ENCODE measurements at regions not wholly inside any gene's neighbourhood (a gene's known extent, or its start where the extent isn't known, plus 50 kb on each side); places are given as distances from the start of the nearest gene placed in this dataset.

- Histone ChIP-seq H3K79me2 (ENCODE audit: insufficient read depth, low read length) (no peaks in the 10 kb centered on the region), H3K27ac (ENCODE audit: extremely low read length, insufficient read depth, low read length) (no peak overlapping the region), H3K4me2 (ENCODE audit: low read depth, low read length) (no peak overlapping the region), H3K36me3 (replicated peaks in 1 of 2; ENCODE audit: control insufficient read depth in 1 of 2, insufficient read depth in 2 of 2, low read length in 2 of 2) (no peaks in the 10 kb centered on the region), H4K20me1 (ENCODE audit: insufficient read depth, low read length) (no peaks in the 10 kb centered on the region), H3K9me3 (ENCODE audit: low read length) (no peaks in the 10 kb centered on the region), H3K9ac (ENCODE audit: insufficient read depth, low read depth, low read length) (no peak overlapping the region), H3K4me1 (ENCODE audit: insufficient read depth, low read length) (no peaks in the 10 kb centered on the region), H2AFZ (ENCODE audit: low read length) (no peak overlapping the region), H3K27me3 (ENCODE audit: control insufficient read depth in 1 of 2, insufficient read depth in 2 of 2, low read length in 2 of 2) (no peaks in the 10 kb centered on the region), H3K4me3 (replicated peaks in 1 of 3; ENCODE audit: insufficient read depth in 1 of 3, low read depth in 2 of 3, low read length in 3 of 3) (no peak overlapping the region)
- WGBS (ENCODE audit: low lambda C conversion rate): 4% methylated on average over 5 of the region's 5 CpGs
- intact Hi-C loops (cut with micrococcal nuclease; ENCODE audit: unreplicated experiment) (no loop called here), in situ Hi-C loops (cut with HindIII; ENCODE audit: extremely low pct_ligation_motif_present, low pct_unique_long_range_greater_than_20kb) (no loop called here)
- no TSS peak for BruUV-seq (replicated peaks)
- FAIRE-seq (no peak), DNase-seq (ENCODE audit: low spot score) (no peak), ATAC-seq (no peak)
- CTCF ChIA-PET (ENCODE audit: low intra/inter-chr PET ratio, low total read pairs): no interaction called here
- TF ChIP-seq NONO (IDR thresholded peaks at IDR 0.05) (no peak), NONO (CRISPR knock-in tag; conservative IDR thresholded peaks at IDR 0.05) (no peak), ZBTB7A (CRISPR knock-in tag; IDR thresholded peaks at IDR 0.05) (no peak), ZNF558 (CRISPR knock-in tag; IDR thresholded peaks at IDR 0.05; ENCODE audit: borderline replicate concordance) (no peak), RAD21 (CRISPR knock-in tag; IDR thresholded peaks at IDR 0.05) (no peak), ZNF878 (CRISPR knock-in tag; IDR thresholded peaks at IDR 0.05) (no peak), ZNF576 (CRISPR knock-in tag; IDR thresholded peaks at IDR 0.05) (no peak), ZNF639 (CRISPR knock-in tag; conservative IDR thresholded peaks at IDR 0.05) (no peak), REXO4 (CRISPR knock-in tag; IDR thresholded peaks at IDR 0.05; ENCODE audit: borderline replicate concordance) (no peak), ZFP36 (IDR thresholded peaks at IDR 0.05; ENCODE audit: borderline replicate concordance, low read depth, low read length, partially characterized antibody) (no peak), FOXP1 (IDR thresholded peaks at IDR 0.05) (no peak), FOXP1 (CRISPR knock-in tag; IDR thresholded peaks at IDR 0.05) (no peak), EED (CRISPR knock-in tag; IDR thresholded peaks at IDR 0.05) (no peak), EEA1 (CRISPR knock-in tag; IDR thresholded peaks at IDR 0.05; ENCODE audit: borderline replicate concordance) (no peak)
- POLR2A ChIA-PET: no interaction called here
Observed at GRCh38 chr18:28519997-28520396, 343.1 kb upstream of the CDH2 start.
